ENCODE measurements at regions not wholly inside any gene's neighbourhood (a gene's known extent, or its start where the extent isn't known, plus 50 kb on each side); places are given as distances from the start of the nearest gene placed in this dataset.

GRCh38 chr20:4369798-4370124 is 120.7 kb upstream of the ADRA1D start:
- TF ChIP-seq CTCF (IDR thresholded peaks at IDR 0.05) (no peak), POLR2A (IDR thresholded peaks at IDR 0.05) (no peak)

Measured in lower leg skin (tissue), 3 donors.